Activated T-cell treated with anti-CD3 and anti-CD28 coated beads, Interleukin-2, amount 50 U/mL, for 4 hours (primary cell): ENCODE measurements at regions not wholly inside any gene's neighbourhood (a gene's known extent, or its start where the extent isn't known, plus 50 kb on each side); places are given as distances from the start of the nearest gene placed in this dataset.
"Not testable (repeated sequence)": the region's sequence is repeated elsewhere in the genome, so short reads cannot be mapped to it uniquely, and the experiment has no call there.

Experiments
- ATAC-seq, 2 donors: fragments of 200-7000 bp; cut with Tn5 transposase; one replicate each; pipeline ENCODE4 v1.10.0; 2021
- DNase-seq: peaks from one replicate; pipeline ENCODE4 v3.0.0-alpha.2; 2020
- H3K27me3 Mint-ChIP-seq: one replicate; pipeline ENCODE4 v1.8.0; 2021; ENCODE audit warnings: low read depth, mixed read lengths
- H3K36me3 Mint-ChIP-seq: one replicate; pipeline ENCODE4 v1.8.0; 2022; ENCODE audit warnings: mixed read lengths; ENCODE audit not compliant: insufficient read depth
- H3K4me1 Mint-ChIP-seq: one replicate; pipeline ENCODE4 v1.8.0; 2021; ENCODE audit warnings: low read depth, mixed read lengths
- H3K4me3 Mint-ChIP-seq: one replicate; pipeline ENCODE4 v1.8.0; 2021; ENCODE audit warnings: mild to moderate bottlenecking, moderate library complexity, mixed read lengths
- H3K9me3 Mint-ChIP-seq: one replicate; pipeline ENCODE4 v1.8.0; 2021; ENCODE audit warnings: mixed read lengths

GRCh38 chr4:83213640-83214039 lies 71.0 kb downstream of the COQ2 start:
- ATAC-seq, result no peak
- Mint-ChIP-seq H3K4me1 (peaks cover 91% of the 10 kb centered on the region), H3K27me3 (no peaks in the 10 kb centered on the region), H3K36me3 (no peaks in the 10 kb centered on the region), H3K4me3 (no peak overlapping the region), H3K9me3 (no peaks in the 10 kb centered on the region)
- DNase-seq, result no peak

GRCh38 chr4:83212041-83212851 lies 72.4 kb downstream of the COQ2 start:
- no peaks in the 10 kb centered on the region for H3K9me3 Mint-ChIP-seq
- peaks cover 77% of the 10 kb centered on the region for H3K4me1 Mint-ChIP-seq
- ATAC-seq (peak; percentile 88), DNase-seq (peak; percentile 38)
- H3K27me3 Mint-ChIP-seq, result no peaks in the 10 kb centered on the region
- H3K36me3 Mint-ChIP-seq, result no peaks in the 10 kb centered on the region
- H3K4me3 Mint-ChIP-seq, result peak overlapping the region; percentile 54

DNA sequence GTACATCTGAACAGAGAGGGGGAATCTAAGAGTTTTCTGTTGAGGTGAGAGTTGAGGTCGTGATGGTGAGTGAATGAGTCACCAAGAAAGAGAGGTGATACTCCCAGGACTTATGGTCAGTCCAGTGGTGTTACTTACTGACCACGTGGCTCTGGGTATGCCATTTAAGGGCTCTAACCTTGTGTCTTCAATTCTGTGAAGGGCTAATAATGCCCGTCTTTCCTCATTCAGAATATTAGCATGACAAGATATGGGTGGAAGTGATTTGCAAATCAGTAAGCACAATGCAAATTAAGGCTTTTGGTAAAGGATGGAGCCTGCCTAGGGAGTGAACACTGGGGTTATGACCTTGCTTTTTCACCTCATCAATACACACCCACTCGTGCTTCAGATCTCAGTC lies 75.2 kb downstream of the COQ2 start:
- H3K27me3 Mint-ChIP-seq, result no peaks in the 10 kb centered on the region
- no peaks in the 10 kb centered on the region for H3K36me3 Mint-ChIP-seq
- ATAC-seq (no peak), DNase-seq (no peak)
- peaks cover 51% of the 10 kb centered on the region for H3K4me1 Mint-ChIP-seq
- H3K9me3 Mint-ChIP-seq, result no peaks in the 10 kb centered on the region
- no peak overlapping the region for H3K4me3 Mint-ChIP-seq

DNA sequence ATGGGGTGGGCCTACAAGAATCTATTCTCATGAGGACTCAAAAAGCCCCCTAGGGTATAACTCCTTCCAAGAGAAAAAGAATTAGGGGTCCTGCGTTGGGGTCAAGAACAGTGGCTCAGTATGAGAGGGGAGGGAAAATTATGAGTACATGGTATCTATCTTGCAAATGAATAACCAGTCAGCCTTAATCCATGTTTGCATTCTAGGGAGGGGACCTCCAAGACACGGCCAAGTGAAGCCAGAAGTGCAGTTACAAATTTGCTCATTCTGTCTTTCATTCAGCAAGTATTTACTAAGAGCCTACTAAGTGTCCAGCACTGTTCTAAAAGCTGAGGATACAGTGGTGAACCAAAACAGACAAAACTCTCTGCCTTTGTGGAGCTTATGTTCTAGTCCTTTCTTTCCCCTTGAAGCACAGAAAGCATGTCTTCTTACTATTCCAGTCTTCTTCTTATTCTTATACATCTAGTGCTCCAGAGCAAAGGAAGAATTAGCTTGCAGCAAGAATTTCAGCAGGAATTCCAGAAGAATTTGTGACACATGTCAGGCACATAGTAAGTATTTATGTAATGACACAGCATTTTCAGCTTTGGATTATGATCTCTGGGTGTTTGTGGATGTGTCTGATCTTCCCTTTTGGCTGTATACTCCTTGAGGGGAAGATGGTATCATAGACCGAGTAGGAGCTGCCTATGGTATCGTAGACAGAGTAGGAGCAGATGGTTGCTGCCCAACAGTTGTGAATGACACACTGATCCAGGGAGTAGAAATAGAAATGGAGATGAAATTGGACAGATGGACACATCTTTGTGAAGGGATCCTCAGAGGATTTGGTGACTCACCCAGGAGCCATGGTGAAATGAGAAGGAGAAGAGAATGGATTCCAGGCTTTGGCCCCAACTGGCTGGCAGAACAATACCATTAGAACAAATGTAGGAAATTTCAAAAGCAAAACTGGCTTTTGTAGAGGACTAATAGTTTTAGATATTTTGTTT lies 75.9 kb downstream of the COQ2 start:
- no peak overlapping the region for H3K4me3 Mint-ChIP-seq
- H3K4me1 Mint-ChIP-seq, result peaks cover 48% of the 10 kb centered on the region
- no peaks in the 10 kb centered on the region for H3K36me3 Mint-ChIP-seq
- H3K9me3 Mint-ChIP-seq, result no peaks in the 10 kb centered on the region
- DNase-seq (no peak), ATAC-seq (no peak)
- no peaks in the 10 kb centered on the region for H3K27me3 Mint-ChIP-seq

- H3K27me3 Mint-ChIP-seq, result no peaks in the 10 kb centered on the region
- H3K4me3 Mint-ChIP-seq, result no peak overlapping the region
- DNase-seq, result no peak
- no peaks in the 10 kb centered on the region for H3K36me3 Mint-ChIP-seq
- H3K9me3 Mint-ChIP-seq, result no peaks in the 10 kb centered on the region
- ATAC-seq, result no peak
- peaks cover 37% of the 10 kb centered on the region for H3K4me1 Mint-ChIP-seq
These were observed 77.0 kb downstream of the COQ2 start for GRCh38 chr4:83207497-83208101.

GRCh38 chr4:83205760-83206159 lies 78.8 kb downstream of the COQ2 start:
- DNase-seq (no peak), ATAC-seq (no peak)
- Mint-ChIP-seq H3K36me3 (no peaks in the 10 kb centered on the region), H3K27me3 (no peaks in the 10 kb centered on the region), H3K4me3 (no peak overlapping the region), H3K4me1 (peaks cover 20% of the 10 kb centered on the region), H3K9me3 (no peaks in the 10 kb centered on the region)

DNA sequence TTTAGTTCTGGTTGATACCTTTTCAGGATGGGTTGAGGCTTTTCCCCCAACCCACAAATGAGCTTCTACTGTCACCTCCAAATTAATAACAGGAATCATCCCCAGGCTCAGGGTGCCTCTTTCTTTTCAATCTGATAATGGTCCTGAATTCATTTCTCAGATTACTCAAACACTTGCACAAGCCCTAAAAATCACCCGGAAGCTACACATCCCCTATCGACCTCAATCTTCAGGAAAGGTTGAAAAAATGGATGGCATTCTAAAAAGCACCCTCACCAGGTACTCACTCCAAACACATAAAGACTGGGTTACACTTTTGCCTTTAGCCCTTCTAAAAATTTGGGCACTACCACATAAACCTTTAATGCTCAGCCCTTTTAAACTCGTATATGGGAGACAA lies 79.9 kb downstream of the COQ2 start:
- DNase-seq (no peak), ATAC-seq (no peak)
- Mint-ChIP-seq H3K9me3 (no peaks in the 10 kb centered on the region), H3K4me3 (no peak overlapping the region), H3K36me3 (no peaks in the 10 kb centered on the region), H3K27me3 (no peaks in the 10 kb centered on the region), H3K4me1 (peaks cover 10% of the 10 kb centered on the region)

DNA sequence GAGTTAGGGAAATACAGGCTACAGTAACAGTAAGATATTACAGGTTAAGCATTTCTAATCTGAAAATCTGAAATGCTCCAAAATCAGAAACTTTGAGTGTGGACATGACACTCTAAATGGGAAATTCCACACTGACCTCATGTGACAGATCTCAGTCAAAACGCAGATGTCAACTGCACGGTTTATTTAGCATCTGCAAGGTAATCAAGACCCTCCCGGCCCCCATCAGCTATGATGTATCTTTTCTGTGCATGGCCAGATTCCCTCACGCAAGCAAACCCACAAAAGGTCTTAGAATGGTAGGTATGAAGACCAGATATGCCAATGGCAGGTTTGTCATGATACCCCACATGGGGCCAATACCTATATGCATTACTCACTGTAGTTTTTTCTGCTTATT lies 82.8 kb downstream of the COQ2 start:
- no peaks in the 10 kb centered on the region for H3K27me3 Mint-ChIP-seq

DNA sequence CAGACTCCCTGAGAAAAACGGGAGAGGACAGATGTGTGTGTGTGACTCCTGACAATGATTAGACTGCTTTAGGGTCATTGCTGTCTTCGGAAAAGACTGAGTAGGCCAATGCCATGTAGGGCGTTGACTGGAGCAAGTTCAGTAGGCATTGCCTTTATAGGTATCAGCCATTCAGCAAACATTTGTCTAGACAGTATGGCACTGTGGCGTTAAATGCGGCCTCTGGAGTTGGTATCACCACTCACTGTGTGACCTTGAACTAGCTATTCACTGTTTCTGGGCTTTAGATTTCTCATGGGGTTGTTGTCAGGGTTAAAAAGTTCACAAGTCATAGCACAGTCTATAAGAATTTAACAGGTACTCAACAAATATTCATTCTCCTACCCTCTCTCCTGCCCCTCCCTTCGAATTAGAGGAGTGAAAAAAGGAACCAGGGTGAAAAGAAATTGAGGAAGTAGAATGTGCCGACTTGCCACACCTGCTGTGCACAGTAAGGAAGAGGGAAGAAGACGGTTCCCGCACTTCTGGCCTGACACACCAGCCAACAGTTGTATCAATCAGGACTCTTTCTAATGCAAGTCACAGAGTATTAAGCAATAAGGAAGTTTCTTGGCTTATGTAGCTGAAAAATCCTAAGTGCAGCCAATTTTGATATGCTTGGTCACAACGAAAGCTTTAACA lies 83.2 kb upstream of the PLAC8 start:
- H3K4me3 Mint-ChIP-seq, result no peak overlapping the region
- H3K4me1 Mint-ChIP-seq, result peaks cover 10% of the 10 kb centered on the region
- DNase-seq, result no peak
- H3K9me3 Mint-ChIP-seq, result no peaks in the 10 kb centered on the region
- ATAC-seq, result no peak
- no peaks in the 10 kb centered on the region for H3K36me3 Mint-ChIP-seq
- no peaks in the 10 kb centered on the region for H3K27me3 Mint-ChIP-seq

More for the DNA sequence above, 82.8 kb downstream of the COQ2 start:
- no peaks in the 10 kb centered on the region for H3K9me3 Mint-ChIP-seq
- H3K4me1 Mint-ChIP-seq, result peaks cover 6% of the 10 kb centered on the region
- no peak for ATAC-seq
- no peak overlapping the region for H3K4me3 Mint-ChIP-seq
- H3K36me3 Mint-ChIP-seq, result no peaks in the 10 kb centered on the region
- DNase-seq, result no peak

DNA sequence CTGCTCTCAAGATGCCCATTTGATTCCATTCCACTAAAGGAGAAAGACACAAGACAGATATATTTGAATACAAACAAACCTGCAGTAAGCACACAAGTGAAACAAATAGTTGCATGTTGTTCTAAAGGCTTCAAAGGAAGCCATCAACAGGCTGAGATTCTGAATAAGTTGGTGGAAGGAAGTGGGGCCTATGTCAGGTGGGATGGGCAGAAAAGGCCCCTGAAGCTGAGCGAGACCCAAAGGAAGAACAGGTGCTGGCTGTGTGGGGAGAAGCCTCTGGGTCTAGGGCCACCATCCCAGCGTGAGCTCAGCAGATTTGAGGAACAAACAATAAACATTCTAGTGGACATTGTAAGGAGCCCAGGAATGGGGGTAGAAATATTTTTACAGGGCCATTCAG lies 82.4 kb upstream of the PLAC8 start:
- H3K36me3 Mint-ChIP-seq, result no peaks in the 10 kb centered on the region
- ATAC-seq, result no peak
- peaks cover 10% of the 10 kb centered on the region for H3K4me1 Mint-ChIP-seq
- no peak for DNase-seq
- H3K4me3 Mint-ChIP-seq, result no peak overlapping the region
- no peaks in the 10 kb centered on the region for H3K27me3 Mint-ChIP-seq
- no peaks in the 10 kb centered on the region for H3K9me3 Mint-ChIP-seq

DNA sequence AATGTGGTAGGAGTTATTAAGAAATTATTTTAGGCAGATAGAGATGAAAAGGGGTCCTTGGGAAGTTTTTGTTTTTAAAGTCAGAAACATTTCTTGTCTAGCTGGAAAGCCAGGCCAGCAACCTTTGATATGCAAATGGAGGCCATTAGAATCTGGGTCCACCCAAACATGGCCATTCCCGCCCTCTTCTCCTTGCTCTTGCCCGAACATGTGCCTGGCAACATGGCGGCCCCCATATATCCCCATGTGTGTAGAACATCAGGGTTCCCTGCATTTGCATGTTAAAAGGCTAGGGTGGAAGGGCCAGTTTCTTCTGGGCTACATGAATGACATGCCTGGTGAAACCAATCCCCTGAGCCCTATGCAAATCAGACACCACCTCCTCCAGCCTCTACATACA lies 80.7 kb upstream of the PLAC8 start:
- H3K27me3 Mint-ChIP-seq, result no peaks in the 10 kb centered on the region

DNA sequence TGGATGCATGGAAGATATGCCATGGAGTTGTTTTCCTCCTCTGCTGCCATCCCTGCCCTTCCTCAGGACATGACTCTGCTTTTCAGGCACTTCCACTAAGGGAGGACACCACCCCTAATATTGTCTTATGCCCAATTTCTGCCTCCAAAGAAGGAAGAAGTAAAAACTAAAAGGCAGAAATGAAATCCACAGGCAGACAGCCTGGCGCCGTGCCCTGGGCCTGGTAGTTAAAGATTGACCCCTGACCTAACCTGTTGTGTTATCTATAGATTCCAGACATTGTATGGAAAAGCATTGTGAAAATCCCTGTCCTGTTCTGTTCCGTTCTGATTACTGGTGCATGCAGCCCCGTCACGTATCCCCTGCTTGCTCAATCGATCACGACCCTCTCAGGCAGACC lies 80.1 kb upstream of the PLAC8 start:
- not testable (repeated sequence) for DNase-seq, H3K4me1 Mint-ChIP-seq, H3K27me3 Mint-ChIP-seq, ATAC-seq, H3K36me3 Mint-ChIP-seq, H3K4me3 Mint-ChIP-seq, H3K9me3 Mint-ChIP-seq

More for the DNA sequence above, 80.7 kb upstream of the PLAC8 start:
- no peaks in the 10 kb centered on the region for H3K36me3 Mint-ChIP-seq
- H3K4me3 Mint-ChIP-seq, result no peak overlapping the region
- no peak for DNase-seq
- no peaks in the 10 kb centered on the region for H3K9me3 Mint-ChIP-seq
- peaks cover 10% of the 10 kb centered on the region for H3K4me1 Mint-ChIP-seq
- no peak for ATAC-seq

GRCh38 chr4:83192634-83193033 lies 78.1 kb upstream of the PLAC8 start:
- no peaks in the 10 kb centered on the region for H3K36me3 Mint-ChIP-seq
- no peak overlapping the region for H3K4me3 Mint-ChIP-seq
- peaks cover 15% of the 10 kb centered on the region for H3K4me1 Mint-ChIP-seq
- H3K9me3 Mint-ChIP-seq, result no peaks in the 10 kb centered on the region
- DNase-seq, result no peak
- no peaks in the 10 kb centered on the region for H3K27me3 Mint-ChIP-seq
- no peak for ATAC-seq

DNA sequence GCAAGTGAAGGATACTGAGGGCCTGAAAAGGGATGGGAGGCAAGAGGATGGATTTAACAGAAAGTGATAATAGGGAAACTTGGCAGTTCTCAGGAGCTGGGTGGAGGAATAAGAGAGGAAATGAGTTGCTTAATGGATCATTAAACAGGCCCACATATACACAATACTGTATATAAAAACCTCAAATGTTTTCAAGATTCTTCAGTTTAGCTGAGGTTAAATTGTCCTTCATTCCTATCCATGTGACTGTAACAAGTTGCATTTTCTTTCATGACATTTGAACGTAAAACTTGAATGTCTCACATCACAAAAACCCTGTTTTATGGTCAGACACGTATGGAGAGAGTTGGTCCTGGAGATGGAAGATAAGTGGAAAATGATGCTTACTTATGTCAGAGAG lies 76.5 kb upstream of the PLAC8 start:
- H3K36me3 Mint-ChIP-seq, result no peaks in the 10 kb centered on the region
- peaks cover 7% of the 10 kb centered on the region for H3K4me1 Mint-ChIP-seq
- H3K9me3 Mint-ChIP-seq, result no peaks in the 10 kb centered on the region
- no peak overlapping the region for H3K4me3 Mint-ChIP-seq
- DNase-seq (no peak), ATAC-seq (no peak)
- no peaks in the 10 kb centered on the region for H3K27me3 Mint-ChIP-seq
